ENCODE measurements at regions not wholly inside any gene's neighbourhood (a gene's known extent, or its start where the extent isn't known, plus 50 kb on each side); places are given as distances from the start of the nearest gene placed in this dataset.

DNA sequence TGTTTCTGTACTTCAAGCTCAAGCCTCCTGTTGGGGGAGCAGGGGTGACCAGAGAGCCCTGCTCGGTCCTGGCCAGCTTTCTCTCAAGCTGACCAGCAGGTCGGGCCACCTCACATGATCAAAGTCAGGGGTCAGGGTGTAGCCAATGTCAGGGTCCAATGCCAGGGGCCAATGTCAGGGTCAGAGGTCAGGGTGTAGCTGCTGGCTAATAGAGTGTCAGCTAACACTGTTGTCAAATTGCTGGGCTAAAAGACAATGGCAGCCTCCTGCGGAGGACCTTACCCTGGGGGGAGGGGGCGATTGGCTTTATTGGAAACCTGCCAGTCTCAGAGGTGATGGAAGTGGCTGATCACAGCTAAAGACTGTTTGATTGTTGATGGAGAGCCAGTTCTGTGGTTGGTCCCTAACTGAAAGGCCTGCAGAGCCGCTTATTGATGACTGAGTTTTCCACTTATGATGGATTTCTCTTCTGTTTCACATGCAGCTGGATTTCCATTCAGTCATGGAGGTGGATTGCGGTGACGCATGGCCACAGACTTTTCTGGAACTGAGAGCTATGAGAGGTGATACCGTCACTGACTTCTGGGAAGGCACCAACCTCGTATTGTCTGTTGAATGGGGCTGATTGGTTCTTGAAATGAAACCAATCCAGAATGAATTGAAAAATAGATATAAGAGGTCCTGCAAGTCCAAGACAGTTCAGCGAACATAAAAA is 97.4 kb upstream of the ZFHX3 start (continued):
- TF ChIP-seq AGO1 (IDR thresholded peaks at IDR 0.05; ENCODE audit: low read depth, low read length, poor library complexity, severe bottlenecking) (no peak), MYNN (CRISPR knock-in tag; IDR thresholded peaks at IDR 0.05; ENCODE audit: low read depth) (no peak), SP1 (IDR thresholded peaks at IDR 0.05) (no peak), SP1 (CRISPR knock-in tag; IDR thresholded peaks at IDR 0.05) (no peak), RFX3 (CRISPR knock-in tag; IDR thresholded peaks at IDR 0.05) (no peak), ZNF562 (CRISPR knock-in tag; IDR thresholded peaks at IDR 0.05; ENCODE audit: borderline replicate concordance) (no peak), REPIN1 (CRISPR knock-in tag; IDR thresholded peaks at IDR 0.05; ENCODE audit: borderline replicate concordance, low read depth) (no peak), ZNF160 (CRISPR knock-in tag; IDR thresholded peaks at IDR 0.05) (no peak), ZNF350 (CRISPR knock-in tag; IDR thresholded peaks at IDR 0.05; ENCODE audit: borderline replicate concordance, low read depth) (0 out of 2 replicates have a peak, but pooled peaks have one; percentile 20), NR2C2 (CRISPR knock-in tag; IDR thresholded peaks at IDR 0.05; ENCODE audit: borderline replicate concordance) (peak; percentile 93), PLRG1 (conservative IDR thresholded peaks at IDR 0.05) (no peak), RARA (CRISPR knock-in tag; IDR thresholded peaks at IDR 0.05) (0 out of 2 replicates have a peak, but pooled peaks have one; percentile 40), MBD4 (IDR thresholded peaks at IDR 0.05; ENCODE audit: borderline replicate concordance, low read length) (no peak), RXRA (CRISPR knock-in tag; IDR thresholded peaks at IDR 0.05) (0 out of 2 replicates have a peak, but pooled peaks have one; percentile 25), KLF6 (CRISPR knock-in tag; IDR thresholded peaks at IDR 0.05) (no peak), SRY (CRISPR knock-in tag; IDR thresholded peaks at IDR 0.05) (no peak), ZBTB7B (CRISPR knock-in tag; IDR thresholded peaks at IDR 0.05) (no peak), NR2F1 (CRISPR knock-in tag; IDR thresholded peaks at IDR 0.05) (peak in 1 of 2 experiments; percentile 61; a peak in 2 of 4 replicates), ZNF850 (CRISPR knock-in tag; conservative IDR thresholded peaks at IDR 0.05) (no peak), ZNF501 (CRISPR knock-in tag; IDR thresholded peaks at IDR 0.05) (no peak), MTF1 (CRISPR knock-in tag; IDR thresholded peaks at IDR 0.05) (no peak), ZNF816 (CRISPR knock-in tag; IDR thresholded peaks at IDR 0.05; ENCODE audit: borderline replicate concordance) (no peak)
- TF ChIP-seq, protein P1, sequence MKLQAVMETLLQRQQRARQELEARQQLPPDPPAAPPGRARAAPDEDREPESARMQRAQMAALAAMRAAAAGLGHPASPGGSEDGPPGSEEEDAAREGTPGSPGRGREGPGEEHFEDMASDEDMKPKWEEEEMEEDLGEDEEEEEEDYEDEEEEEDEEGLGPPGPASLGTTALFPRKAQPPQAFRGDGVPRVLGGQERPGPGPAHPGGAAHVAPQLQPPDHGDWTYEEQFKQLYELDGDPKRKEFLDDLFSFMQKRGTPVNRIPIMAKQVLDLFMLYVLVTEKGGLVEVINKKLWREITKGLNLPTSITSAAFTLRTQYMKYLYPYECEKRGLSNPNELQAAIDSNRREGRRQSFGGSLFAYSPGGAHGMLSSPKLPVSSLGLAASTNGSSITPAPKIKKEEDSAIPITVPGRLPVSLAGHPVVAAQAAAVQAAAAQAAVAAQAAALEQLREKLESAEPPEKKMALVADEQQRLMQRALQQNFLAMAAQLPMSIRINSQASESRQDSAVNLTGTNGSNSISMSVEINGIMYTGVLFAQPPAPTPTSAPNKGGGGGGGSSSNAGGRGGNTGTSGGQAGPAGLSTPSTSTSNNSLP (IDR thresholded peaks at IDR 0.05; ENCODE audit: low read depth, low read length): no peak
- TF ChIP-seq, protein P2, sequence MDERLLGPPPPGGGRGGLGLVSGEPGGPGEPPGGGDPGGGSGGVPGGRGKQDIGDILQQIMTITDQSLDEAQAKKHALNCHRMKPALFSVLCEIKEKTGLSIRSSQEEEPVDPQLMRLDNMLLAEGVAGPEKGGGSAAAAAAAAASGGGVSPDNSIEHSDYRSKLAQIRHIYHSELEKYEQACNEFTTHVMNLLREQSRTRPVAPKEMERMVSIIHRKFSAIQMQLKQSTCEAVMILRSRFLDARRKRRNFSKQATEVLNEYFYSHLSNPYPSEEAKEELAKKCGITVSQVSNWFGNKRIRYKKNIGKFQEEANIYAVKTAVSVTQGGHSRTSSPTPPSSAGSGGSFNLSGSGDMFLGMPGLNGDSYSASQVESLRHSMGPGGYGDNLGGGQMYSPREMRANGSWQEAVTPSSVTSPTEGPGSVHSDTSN (CRISPR knock-in tag; IDR thresholded peaks at IDR 0.05): no peak
- TF ChIP-seq, protein P3, sequence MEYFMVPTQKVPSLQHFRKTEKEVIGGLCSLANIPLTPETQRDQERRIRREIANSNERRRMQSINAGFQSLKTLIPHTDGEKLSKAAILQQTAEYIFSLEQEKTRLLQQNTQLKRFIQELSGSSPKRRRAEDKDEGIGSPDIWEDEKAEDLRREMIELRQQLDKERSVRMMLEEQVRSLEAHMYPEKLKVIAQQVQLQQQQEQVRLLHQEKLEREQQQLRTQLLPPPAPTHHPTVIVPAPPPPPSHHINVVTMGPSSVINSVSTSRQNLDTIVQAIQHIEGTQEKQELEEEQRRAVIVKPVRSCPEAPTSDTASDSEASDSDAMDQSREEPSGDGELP (IDR thresholded peaks at IDR 0.05; ENCODE audit: borderline replicate concordance, low read depth): no peak

Data from HepG2 (cell line).